RWPE1 (cell line): ENCODE measurements at regions not wholly inside any gene's neighbourhood (a gene's known extent, or its start where the extent isn't known, plus 50 kb on each side); places are given as distances from the start of the nearest gene placed in this dataset.
A peak's percentile ranks its signal among the peaks of the same experiment; 100 is the strongest.
"Not testable (repeated sequence)": the region's sequence is repeated elsewhere in the genome, so short reads cannot be mapped to it uniquely, and the experiment has no call there.

Source experiments
- CTCF ChIA-PET: fragments of 350-600 bp; sonication (Branson Sonifier 250); formaldehyde crosslinking; extraction: SDS; loops from one replicate; lab custom pipeline; 2021; lab: Yijun Ruan, JAX
- POLR2A ChIA-PET: fragments of 400-600 bp; formaldehyde crosslinking; extraction: SDS; loops from one replicate; lab custom pipeline; 2020; ENCODE audit warnings: antibody characterized with exemption; ENCODE audit not compliant: low non-redundant PET; lab: Yijun Ruan, JAX
- DNase-seq: peaks from one replicate; pipeline ENCODE4 v3.0.0; 2012; ENCODE audit warnings: low spot score
- H3K27ac ChIP-seq: fragments of 450-650 bp; 2 replicates; pipeline ENCODE4 v1.5.1; 2017
- TF ChIP-seq, protein P1 (sequence below): fragments of 450-650 bp; conservative IDR thresholded peaks from 2 replicates; pipeline ENCODE4 v1.5.1; 2017; ENCODE audit warnings: low read depth, mild to moderate bottlenecking

DNA sequence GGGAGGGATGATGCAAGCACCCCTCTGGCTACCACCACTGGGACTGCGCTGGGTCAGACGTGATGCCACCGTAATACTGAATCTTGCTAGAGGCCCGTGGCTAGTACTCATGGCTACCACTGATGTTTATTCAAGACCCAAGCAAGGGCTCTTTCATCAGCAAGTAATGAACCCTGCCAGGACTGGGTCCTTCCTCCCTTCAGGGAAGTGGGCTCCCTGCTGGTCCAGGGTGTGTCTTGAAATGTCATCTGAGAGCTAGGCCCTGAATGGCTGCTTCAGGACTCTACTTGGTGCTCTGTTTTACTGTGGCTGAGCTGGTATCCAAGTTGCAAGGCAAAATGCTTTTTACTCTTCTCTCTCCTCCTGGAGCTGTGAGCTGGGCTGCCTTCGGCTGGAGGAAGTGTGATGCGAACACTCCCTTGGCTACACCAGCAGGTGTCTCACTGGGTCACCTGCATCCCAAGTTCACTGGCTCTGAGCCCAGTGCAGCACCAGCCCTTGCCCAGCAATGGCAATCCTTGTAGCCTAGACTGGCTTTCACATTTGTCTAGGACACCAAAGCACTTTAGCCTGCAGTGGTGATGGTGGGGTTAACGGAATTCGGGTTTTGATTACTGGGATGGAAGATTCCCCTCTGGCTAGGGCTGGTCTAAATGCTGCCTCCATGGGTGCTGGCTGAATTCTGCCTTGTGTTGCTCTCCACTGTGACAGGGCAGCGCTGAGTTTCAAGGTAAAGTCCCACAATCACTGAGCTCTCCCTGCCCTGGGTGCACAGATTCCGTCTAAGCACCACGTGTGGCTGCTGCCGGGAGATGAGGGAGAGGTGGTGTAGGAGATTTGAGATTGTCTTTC lies 98.6 kb downstream of the USP22 start:
- TF ChIP-seq, protein P1, sequence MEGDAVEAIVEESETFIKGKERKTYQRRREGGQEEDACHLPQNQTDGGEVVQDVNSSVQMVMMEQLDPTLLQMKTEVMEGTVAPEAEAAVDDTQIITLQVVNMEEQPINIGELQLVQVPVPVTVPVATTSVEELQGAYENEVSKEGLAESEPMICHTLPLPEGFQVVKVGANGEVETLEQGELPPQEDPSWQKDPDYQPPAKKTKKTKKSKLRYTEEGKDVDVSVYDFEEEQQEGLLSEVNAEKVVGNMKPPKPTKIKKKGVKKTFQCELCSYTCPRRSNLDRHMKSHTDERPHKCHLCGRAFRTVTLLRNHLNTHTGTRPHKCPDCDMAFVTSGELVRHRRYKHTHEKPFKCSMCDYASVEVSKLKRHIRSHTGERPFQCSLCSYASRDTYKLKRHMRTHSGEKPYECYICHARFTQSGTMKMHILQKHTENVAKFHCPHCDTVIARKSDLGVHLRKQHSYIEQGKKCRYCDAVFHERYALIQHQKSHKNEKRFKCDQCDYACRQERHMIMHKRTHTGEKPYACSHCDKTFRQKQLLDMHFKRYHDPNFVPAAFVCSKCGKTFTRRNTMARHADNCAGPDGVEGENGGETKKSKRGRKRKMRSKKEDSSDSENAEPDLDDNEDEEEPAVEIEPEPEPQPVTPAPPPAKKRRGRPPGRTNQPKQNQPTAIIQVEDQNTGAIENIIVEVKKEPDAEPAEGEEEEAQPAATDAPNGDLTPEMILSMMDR: peak; percentile 49
- H3K27ac ChIP-seq: no peak overlapping the region
- ChIA-PET CTCF (interaction anchor here (0.6 to 1.2 kb wide), 5 partner anchors 9 to 556 kb away, joined by 3 to 7 read pairs (median 3); no protein-coding TSS in a partner anchor), POLR2A (no interaction called here)
- peak; percentile 38 for DNase-seq

DNA sequence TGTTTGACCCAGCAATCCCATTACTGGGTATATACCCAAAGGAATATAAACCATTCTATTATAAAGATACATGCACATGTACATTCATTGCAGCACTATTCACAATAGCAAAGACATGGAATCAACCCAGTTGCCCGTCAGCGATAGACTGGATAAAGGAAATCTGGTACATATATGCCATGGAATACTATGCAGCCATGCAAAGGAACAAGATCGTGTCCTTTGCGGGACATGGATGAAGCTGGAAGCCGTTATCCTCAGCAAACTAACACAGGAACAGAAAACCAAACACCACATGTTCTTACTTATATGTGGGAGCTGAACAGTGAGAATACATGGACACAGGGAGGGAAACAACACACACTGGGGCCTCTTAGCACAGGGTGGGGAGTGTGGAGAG lies 95.1 kb downstream of the USP22 start:
- CTCF ChIA-PET, DNase-seq, H3K27ac ChIP-seq, POLR2A ChIA-PET: not testable (repeated sequence)

DNA sequence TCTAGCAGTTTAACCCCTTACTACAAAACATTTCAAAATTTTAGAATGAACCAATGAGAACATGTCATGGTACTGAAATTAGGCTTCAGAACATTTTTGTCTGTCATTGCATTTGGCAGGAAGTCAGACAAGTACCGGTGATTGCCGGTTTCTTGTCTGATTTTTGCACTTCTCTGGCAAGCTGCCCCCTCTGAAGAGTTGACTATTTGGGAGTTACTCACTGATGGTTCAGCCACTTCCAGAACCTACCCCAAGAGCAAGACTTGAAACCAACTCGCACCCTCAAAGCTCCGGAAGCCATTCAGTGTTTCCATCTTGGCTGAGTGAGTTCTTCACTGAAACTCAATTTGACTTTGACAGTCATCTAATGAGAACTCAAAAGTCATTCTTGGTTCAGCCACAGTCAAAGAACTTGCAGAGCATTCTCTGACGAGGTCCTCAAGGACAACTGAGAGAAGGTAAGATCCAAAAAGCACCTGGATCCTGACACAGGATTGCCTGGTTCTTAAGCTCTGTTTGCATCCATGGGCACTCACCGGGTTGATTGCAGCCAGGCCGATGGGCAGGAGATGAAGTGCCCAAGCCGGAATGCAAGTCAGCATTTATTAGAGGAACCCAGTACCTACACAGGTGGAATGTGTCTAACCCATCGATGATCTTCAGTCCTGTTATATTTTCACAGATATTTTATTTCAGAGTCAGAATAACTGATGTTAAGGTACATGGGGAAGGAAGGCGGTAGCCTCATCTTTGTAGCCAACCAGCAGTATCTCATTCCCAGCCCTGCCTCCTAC lies 93.6 kb downstream of the USP22 start:
- ChIA-PET CTCF (no interaction called here), POLR2A (no interaction called here)
- TF ChIP-seq, protein P1: no peak
- no peak for DNase-seq
- no peak overlapping the region for H3K27ac ChIP-seq
